Esophagus muscularis mucosa (tissue), 3 donors: ENCODE measurements at regions not wholly inside any gene's neighbourhood (a gene's known extent, or its start where the extent isn't known, plus 50 kb on each side); places are given as distances from the start of the nearest gene placed in this dataset.

ENCODE experiments used
- POLR2A ChIP-seq: fragments of 450-650 bp; IDR thresholded peaks from one replicate; pipeline ENCODE4 v1.6.1; 2017; ENCODE audit warnings: antibody characterized with exemption, moderate library complexity, mild to moderate bottlenecking, low read depth
- POLR2AphosphoS5 ChIP-seq, 2 donors: sonication (generic); formaldehyde crosslinking; IDR thresholded peaks; one replicate each; pipeline ENCODE4 v1.6.1; 2017; ENCODE audit warnings: antibody characterized with exemption in 2 of 2
- TF ChIP-seq, protein P1 (sequence below), 3 experiments: fragments of 200-600 bp in 2 of 3; fragments of 450-650 bp in 1 of 3; sonication (generic) in 2 of 3; IDR thresholded peaks; one replicate each; pipeline ENCODE4 v1.5.1; 2017 to 2019; ENCODE audit warnings: antibody characterized with exemption in 3 of 3, mild to moderate bottlenecking in 2 of 3, moderate library complexity in 1 of 3

DNA sequence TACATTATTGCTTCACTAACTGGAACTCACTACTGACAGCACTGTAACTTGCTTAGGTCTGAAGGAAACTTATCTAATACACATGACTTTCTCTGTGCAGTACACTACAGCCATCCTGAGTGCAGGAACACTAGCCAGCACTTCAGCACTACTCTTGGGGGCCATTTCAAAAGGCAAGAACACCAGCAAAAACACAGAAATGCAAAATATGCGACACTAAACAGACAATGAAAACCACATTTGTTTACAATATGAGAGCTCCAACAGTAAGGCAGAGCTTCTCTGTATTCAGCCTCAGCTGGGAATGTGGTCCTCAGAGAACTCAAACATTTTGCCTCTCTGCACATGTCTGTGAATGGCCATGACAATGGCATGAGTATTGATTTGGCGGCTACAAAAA lies 109.6 kb downstream of the ARRDC4 start:
- TF ChIP-seq POLR2A (no peak), POLR2AphosphoS5 (IDR thresholded peaks at IDR 0.05) (no peak)
- TF ChIP-seq, protein P1, sequence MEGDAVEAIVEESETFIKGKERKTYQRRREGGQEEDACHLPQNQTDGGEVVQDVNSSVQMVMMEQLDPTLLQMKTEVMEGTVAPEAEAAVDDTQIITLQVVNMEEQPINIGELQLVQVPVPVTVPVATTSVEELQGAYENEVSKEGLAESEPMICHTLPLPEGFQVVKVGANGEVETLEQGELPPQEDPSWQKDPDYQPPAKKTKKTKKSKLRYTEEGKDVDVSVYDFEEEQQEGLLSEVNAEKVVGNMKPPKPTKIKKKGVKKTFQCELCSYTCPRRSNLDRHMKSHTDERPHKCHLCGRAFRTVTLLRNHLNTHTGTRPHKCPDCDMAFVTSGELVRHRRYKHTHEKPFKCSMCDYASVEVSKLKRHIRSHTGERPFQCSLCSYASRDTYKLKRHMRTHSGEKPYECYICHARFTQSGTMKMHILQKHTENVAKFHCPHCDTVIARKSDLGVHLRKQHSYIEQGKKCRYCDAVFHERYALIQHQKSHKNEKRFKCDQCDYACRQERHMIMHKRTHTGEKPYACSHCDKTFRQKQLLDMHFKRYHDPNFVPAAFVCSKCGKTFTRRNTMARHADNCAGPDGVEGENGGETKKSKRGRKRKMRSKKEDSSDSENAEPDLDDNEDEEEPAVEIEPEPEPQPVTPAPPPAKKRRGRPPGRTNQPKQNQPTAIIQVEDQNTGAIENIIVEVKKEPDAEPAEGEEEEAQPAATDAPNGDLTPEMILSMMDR (IDR thresholded peaks at IDR 0.05): no peak
